GM21526 (cell line): ENCODE measurements at regions not wholly inside any gene's neighbourhood (a gene's known extent, or its start where the extent isn't known, plus 50 kb on each side); places are given as distances from the start of the nearest gene placed in this dataset.
"Not testable (repeated sequence)": the region's sequence is repeated elsewhere in the genome, so short reads cannot be mapped to it uniquely, and the experiment has no call there.

ENCODE experiments used
- ATAC-seq: cut with Tn5 transposase; IDR thresholded peaks from one replicate; pipeline ENCODE4 v1.9.1; 2021; ENCODE audit warnings: moderate library complexity; ENCODE audit not compliant: unreplicated experiment, low FRiP score

GRCh38 chr4:186775902-186776301 is 52.2 kb upstream of the FAT1 start:
- no peak for ATAC-seq

GRCh38 chr4:186778134-186778533 is 54.5 kb upstream of the FAT1 start:
- ATAC-seq: no peak

GRCh38 chr4:186780291-186781031 is 56.8 kb upstream of the FAT1 start:
- no peak for ATAC-seq

- no peak for ATAC-seq
These were observed 57.6 kb upstream of the FAT1 start for GRCh38 chr4:186781032-186781917.

GRCh38 chr4:186782302-186782701 is 58.6 kb upstream of the FAT1 start:
- no peak for ATAC-seq

GRCh38 chr4:186787536-186787935 is 63.9 kb upstream of the FAT1 start:
- no peak for ATAC-seq

- no peak for ATAC-seq
These were observed 66.0 kb upstream of the FAT1 start for GRCh38 chr4:186789651-186790050.

GRCh38 chr4:186790630-186791029 is 67.0 kb upstream of the FAT1 start:
- no peak for ATAC-seq

GRCh38 chr4:186792728-186793366 is 69.2 kb upstream of the FAT1 start:
- ATAC-seq: no peak

GRCh38 chr4:186798951-186799659 is 75.4 kb upstream of the FAT1 start:
- no peak for ATAC-seq

- no peak for ATAC-seq
These were observed 81.6 kb upstream of the FAT1 start for GRCh38 chr4:186805020-186805820.

GRCh38 chr4:186805917-186806316 is 82.3 kb upstream of the FAT1 start:
- not testable (repeated sequence) for ATAC-seq

- ATAC-seq: no peak
These were observed 83.2 kb upstream of the FAT1 start for GRCh38 chr4:186806679-186807421.

- no peak for ATAC-seq
These were observed 84.4 kb upstream of the FAT1 start for GRCh38 chr4:186807808-186808629.

- ATAC-seq: no peak
These were observed 85.0 kb upstream of the FAT1 start for GRCh38 chr4:186808630-186809018.

- ATAC-seq: no peak
These were observed 85.4 kb upstream of the FAT1 start for GRCh38 chr4:186809070-186809469.

- no peak for ATAC-seq
These were observed 87.0 kb upstream of the FAT1 start for GRCh38 chr4:186810613-186811150.

GRCh38 chr4:186812592-186812991 is 88.9 kb upstream of the FAT1 start:
- no peak for ATAC-seq
